Panc1 (cell line): ENCODE measurements at regions not wholly inside any gene's neighbourhood (a gene's known extent, or its start where the extent isn't known, plus 50 kb on each side); places are given as distances from the start of the nearest gene placed in this dataset.

Experiments
- ATAC-seq: fragments of 200-7000 bp; cut with Tn5 transposase; 2 replicates; pipeline ENCODE4 v1.9.1; 2020; ENCODE audit warnings: mild to moderate bottlenecking, moderate library complexity
- BruUV-seq: library from RNA; stranded (reverse); fragments of 400-500 nt; replicated peaks from 2 replicates; lab custom pipeline; 2021; lab: Mats Ljungman, UMichigan
- CTCF ChIA-PET: fragments of 300-600 bp; sonication (Branson Sonifier 250); formaldehyde crosslinking; loops from one replicate; lab custom pipeline; 2022; ENCODE audit warnings: antibody characterized with exemption; lab: Charles Lee
- POLR2A ChIA-PET: fragments of 300-600 bp; sonication (Branson Sonifier 250); formaldehyde crosslinking; loops from one replicate; lab custom pipeline; 2022; ENCODE audit warnings: antibody characterized with exemption; lab: Charles Lee
- DNase-seq: peaks from one replicate; pipeline ENCODE4 v3.0.0-alpha.2; 2010; ENCODE audit warnings: low read depth, low spot score
- H3K27ac ChIP-seq: 2 replicates; pipeline ENCODE4 v1.5.1; 2011; ENCODE audit warnings: mild to moderate bottlenecking, low read length, inconsistent platforms
- H3K27me3 ChIP-seq: fragments of 200-500 bp; sonication (Bioruptor generic); 2 replicates; pipeline ENCODE4 v1.6.0; 2014; ENCODE audit warnings: low read length, inconsistent platforms; ENCODE audit not compliant: control insufficient read depth, insufficient read depth
- H3K36me3 ChIP-seq: fragments of 200-500 bp; sonication (Bioruptor generic); 2 replicates; pipeline ENCODE4 v1.5.1; 2014; ENCODE audit warnings: inconsistent platforms, mild to moderate bottlenecking, low read length, moderate library complexity; ENCODE audit not compliant: control insufficient read depth, insufficient read depth
- H3K4me1 ChIP-seq: 2 replicates; pipeline ENCODE4 v1.5.1; 2011; ENCODE audit warnings: inconsistent platforms, mild to moderate bottlenecking, low read length, moderate library complexity; ENCODE audit not compliant: control insufficient read depth, insufficient read depth
- H3K4me3 ChIP-seq, 2 experiments: 2 replicates each; pipeline ENCODE4 v1.5.1; 2011 to 2012; ENCODE audit warnings: low read depth in 2 of 2, low read length in 2 of 2, mild to moderate bottlenecking in 2 of 2, inconsistent platforms in 1 of 2, moderate library complexity in 1 of 2
- H3K9me3 ChIP-seq: fragments of 200-500 bp; sonication (Bioruptor generic); 2 replicates; pipeline ENCODE4 v1.5.1; 2014; ENCODE audit warnings: low read depth, mild to moderate bottlenecking, inconsistent platforms, low read length, moderate library complexity; ENCODE audit not compliant: control insufficient read depth, insufficient read depth
- POLR2AphosphoS5 ChIP-seq: IDR thresholded peaks from 2 replicates; pipeline ENCODE4 v1.6.1; 2012; ENCODE audit warnings: mild to moderate bottlenecking, low read depth, low read length, moderate library complexity
- SIN3A ChIP-seq: IDR thresholded peaks from 2 replicates; pipeline ENCODE4 v1.6.1; 2012; ENCODE audit warnings: low read depth, mild to moderate bottlenecking, low read length, moderate library complexity, borderline replicate concordance; ENCODE audit not compliant: insufficient read depth
- TCF7L2 ChIP-seq: IDR thresholded peaks from 2 replicates; pipeline ENCODE4 v1.6.1; 2011; ENCODE audit warnings: mild to moderate bottlenecking, low read depth, low read length, inconsistent platforms
- in situ Hi-C: cut with HindIII; loops from 2 replicates; pipeline ENCODE4 v1.10.0; 2016; ENCODE audit warnings: low sequenced_read_pairs, low pct_unique_long_range_greater_than_20kb
- intact Hi-C: fragments of 100-400 bp; cut with micrococcal nuclease; formaldehyde crosslinking; loops from one replicate; pipeline ENCODE4 v1.10.0; 2022; ENCODE audit not compliant: unreplicated experiment
- TF ChIP-seq, protein P1 (sequence below): fragments of 450-650 bp; IDR thresholded peaks from 2 replicates; pipeline ENCODE4 v1.5.1; 2017; ENCODE audit warnings: mild to moderate bottlenecking
- TF ChIP-seq, protein P2 (sequence below), 2 experiments: IDR thresholded peaks; 2 replicates each; pipeline ENCODE4 v1.6.1; 2011 to 2012; ENCODE audit warnings: low read depth in 2 of 2, control low read depth in 1 of 2, low read length in 1 of 2, mild to moderate bottlenecking in 1 of 2, moderate library complexity in 1 of 2; ENCODE audit not compliant: insufficient read depth in 1 of 2

DNA sequence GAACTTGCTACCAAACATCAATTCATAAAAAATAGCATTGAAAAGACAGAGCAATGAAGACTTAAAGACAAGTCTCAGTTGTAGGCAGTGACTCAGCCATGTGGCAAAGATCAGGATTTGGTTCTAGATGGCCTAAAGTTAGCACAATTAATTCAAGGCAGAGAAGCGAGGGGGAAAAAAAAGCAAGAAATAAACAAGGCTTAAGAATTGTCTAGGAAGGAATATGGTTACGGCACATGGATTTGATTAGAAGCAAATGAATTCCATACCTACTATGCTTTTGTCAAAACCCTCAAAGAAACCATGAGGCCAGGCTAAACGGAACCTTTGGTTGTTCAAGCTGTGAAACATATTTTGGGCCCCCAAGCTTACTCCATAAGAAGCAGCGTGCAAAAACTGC lies 362.2 kb upstream of the KCNH7 start:
- DNase-seq, result no peak
- Histone ChIP-seq H3K9me3 (no peaks in the 10 kb centered on the region), H3K36me3 (no peaks in the 10 kb centered on the region), H3K27ac (no peak overlapping the region), H3K4me1 (no peaks in the 10 kb centered on the region), H3K27me3 (no peaks in the 10 kb centered on the region), H3K4me3 (no peak overlapping the region)
- in situ Hi-C loops, result no loop called here
- TF ChIP-seq, protein P1, sequence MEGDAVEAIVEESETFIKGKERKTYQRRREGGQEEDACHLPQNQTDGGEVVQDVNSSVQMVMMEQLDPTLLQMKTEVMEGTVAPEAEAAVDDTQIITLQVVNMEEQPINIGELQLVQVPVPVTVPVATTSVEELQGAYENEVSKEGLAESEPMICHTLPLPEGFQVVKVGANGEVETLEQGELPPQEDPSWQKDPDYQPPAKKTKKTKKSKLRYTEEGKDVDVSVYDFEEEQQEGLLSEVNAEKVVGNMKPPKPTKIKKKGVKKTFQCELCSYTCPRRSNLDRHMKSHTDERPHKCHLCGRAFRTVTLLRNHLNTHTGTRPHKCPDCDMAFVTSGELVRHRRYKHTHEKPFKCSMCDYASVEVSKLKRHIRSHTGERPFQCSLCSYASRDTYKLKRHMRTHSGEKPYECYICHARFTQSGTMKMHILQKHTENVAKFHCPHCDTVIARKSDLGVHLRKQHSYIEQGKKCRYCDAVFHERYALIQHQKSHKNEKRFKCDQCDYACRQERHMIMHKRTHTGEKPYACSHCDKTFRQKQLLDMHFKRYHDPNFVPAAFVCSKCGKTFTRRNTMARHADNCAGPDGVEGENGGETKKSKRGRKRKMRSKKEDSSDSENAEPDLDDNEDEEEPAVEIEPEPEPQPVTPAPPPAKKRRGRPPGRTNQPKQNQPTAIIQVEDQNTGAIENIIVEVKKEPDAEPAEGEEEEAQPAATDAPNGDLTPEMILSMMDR, result no peak
- TF ChIP-seq, protein P2, sequence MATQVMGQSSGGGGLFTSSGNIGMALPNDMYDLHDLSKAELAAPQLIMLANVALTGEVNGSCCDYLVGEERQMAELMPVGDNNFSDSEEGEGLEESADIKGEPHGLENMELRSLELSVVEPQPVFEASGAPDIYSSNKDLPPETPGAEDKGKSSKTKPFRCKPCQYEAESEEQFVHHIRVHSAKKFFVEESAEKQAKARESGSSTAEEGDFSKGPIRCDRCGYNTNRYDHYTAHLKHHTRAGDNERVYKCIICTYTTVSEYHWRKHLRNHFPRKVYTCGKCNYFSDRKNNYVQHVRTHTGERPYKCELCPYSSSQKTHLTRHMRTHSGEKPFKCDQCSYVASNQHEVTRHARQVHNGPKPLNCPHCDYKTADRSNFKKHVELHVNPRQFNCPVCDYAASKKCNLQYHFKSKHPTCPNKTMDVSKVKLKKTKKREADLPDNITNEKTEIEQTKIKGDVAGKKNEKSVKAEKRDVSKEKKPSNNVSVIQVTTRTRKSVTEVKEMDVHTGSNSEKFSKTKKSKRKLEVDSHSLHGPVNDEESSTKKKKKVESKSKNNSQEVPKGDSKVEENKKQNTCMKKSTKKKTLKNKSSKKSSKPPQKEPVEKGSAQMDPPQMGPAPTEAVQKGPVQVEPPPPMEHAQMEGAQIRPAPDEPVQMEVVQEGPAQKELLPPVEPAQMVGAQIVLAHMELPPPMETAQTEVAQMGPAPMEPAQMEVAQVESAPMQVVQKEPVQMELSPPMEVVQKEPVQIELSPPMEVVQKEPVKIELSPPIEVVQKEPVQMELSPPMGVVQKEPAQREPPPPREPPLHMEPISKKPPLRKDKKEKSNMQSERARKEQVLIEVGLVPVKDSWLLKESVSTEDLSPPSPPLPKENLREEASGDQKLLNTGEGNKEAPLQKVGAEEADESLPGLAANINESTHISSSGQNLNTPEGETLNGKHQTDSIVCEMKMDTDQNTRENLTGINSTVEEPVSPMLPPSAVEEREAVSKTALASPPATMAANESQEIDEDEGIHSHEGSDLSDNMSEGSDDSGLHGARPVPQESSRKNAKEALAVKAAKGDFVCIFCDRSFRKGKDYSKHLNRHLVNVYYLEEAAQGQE (IDR thresholded peaks at IDR 0.05; ENCODE audit: insufficient read depth in 1 of 2, low read depth in 2 of 2, low read length in 1 of 2), result no peak
- TF ChIP-seq SIN3A (no peak), TCF7L2 (no peak), POLR2AphosphoS5 (no peak)
- intact Hi-C loops, result no loop called here
- no TSS peak for BruUV-seq
- CTCF ChIA-PET, result interaction anchor here (0.6 kb wide), 1 partner anchor 14 kb away, joined by 9 read pairs; no protein-coding TSS in a partner anchor
- POLR2A ChIA-PET, result no interaction called here
- no peak for ATAC-seq

DNA sequence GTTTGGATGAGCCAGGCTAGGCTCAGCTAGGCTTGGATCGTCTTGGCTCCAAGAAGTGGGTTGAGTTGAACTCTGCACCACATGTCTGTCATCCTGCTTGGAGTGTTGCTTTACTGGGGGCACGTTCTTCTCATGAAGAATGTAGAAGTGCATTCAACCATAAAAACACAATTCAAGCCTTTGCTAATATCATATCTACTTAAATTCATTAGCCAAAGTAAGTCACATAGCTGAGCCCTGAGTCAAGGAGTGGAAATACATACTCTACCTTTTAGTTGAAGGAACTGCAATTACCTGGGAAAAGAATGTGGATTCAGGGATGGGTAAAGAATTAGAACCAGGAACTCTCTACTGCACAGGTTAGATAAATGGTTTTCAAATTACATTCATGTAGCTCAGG lies 360.4 kb upstream of the KCNH7 start:
- H3K4me3 ChIP-seq, result no peak overlapping the region
- TF ChIP-seq POLR2AphosphoS5, result no peak
- TF ChIP-seq SIN3A, result no peak
- no peak for TF ChIP-seq TCF7L2
- TF ChIP-seq, protein P1, result no peak
- TF ChIP-seq, protein P2 (IDR thresholded peaks at IDR 0.05; ENCODE audit: insufficient read depth in 1 of 2, low read depth in 2 of 2, low read length in 1 of 2), result no peak
- ATAC-seq (no peak), DNase-seq (no peak)
- no peaks in the 10 kb centered on the region for H3K36me3 ChIP-seq
- ChIA-PET POLR2A (no interaction called here), CTCF (no interaction called here)
- H3K4me1 ChIP-seq, result 0 out of 2 replicates have a peak, but pooled peaks cover under 1% of the 10 kb centered on the region
- intact Hi-C loops, result no loop called here
- no peak overlapping the region for H3K27ac ChIP-seq
- H3K27me3 ChIP-seq, result no peaks in the 10 kb centered on the region
- in situ Hi-C loops, result no loop called here
- no TSS peak for BruUV-seq
- no peaks in the 10 kb centered on the region for H3K9me3 ChIP-seq
